22Rv1 (cell line): ENCODE measurements at regions not wholly inside any gene's neighbourhood (a gene's known extent, or its start where the extent isn't known, plus 50 kb on each side); places are given as distances from the start of the nearest gene placed in this dataset.

Source experiments
- ZFX ChIP-seq: fragments of 450-650 bp; IDR thresholded peaks from 2 replicates; pipeline ENCODE4 v1.6.1; 2017; ENCODE audit warnings: antibody characterized with exemption, borderline replicate concordance
- TF ChIP-seq, protein P1 (sequence below): fragments of 450-650 bp; IDR thresholded peaks from 2 replicates; pipeline ENCODE4 v1.5.1; 2017; ENCODE audit warnings: mild to moderate bottlenecking

DNA sequence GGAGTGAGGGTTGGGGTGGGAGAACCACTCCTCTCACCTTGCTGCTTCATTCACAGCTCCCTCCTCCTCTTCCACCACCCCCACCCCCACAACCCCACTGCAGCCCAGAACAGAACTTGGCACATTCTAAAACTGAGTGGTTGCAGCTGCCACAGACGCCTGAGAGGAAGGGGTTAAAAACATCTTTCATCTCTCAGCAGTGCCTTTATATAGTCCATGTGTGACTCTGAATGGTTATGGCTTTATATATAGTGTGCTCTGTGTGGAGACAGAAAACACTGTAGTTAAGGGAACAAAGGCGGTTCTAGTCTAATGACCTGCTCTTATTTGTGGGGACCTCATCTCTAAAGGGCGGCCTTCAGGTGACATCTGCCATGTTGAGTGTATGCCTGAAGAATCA lies 144.8 kb downstream of the BCOR start:
- TF ChIP-seq, protein P1, sequence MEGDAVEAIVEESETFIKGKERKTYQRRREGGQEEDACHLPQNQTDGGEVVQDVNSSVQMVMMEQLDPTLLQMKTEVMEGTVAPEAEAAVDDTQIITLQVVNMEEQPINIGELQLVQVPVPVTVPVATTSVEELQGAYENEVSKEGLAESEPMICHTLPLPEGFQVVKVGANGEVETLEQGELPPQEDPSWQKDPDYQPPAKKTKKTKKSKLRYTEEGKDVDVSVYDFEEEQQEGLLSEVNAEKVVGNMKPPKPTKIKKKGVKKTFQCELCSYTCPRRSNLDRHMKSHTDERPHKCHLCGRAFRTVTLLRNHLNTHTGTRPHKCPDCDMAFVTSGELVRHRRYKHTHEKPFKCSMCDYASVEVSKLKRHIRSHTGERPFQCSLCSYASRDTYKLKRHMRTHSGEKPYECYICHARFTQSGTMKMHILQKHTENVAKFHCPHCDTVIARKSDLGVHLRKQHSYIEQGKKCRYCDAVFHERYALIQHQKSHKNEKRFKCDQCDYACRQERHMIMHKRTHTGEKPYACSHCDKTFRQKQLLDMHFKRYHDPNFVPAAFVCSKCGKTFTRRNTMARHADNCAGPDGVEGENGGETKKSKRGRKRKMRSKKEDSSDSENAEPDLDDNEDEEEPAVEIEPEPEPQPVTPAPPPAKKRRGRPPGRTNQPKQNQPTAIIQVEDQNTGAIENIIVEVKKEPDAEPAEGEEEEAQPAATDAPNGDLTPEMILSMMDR, result no peak
- no peak for TF ChIP-seq ZFX
